B cell (primary cell): ENCODE measurements at regions not wholly inside any gene's neighbourhood (a gene's known extent, or its start where the extent isn't known, plus 50 kb on each side); places are given as distances from the start of the nearest gene placed in this dataset.

Experiments
- ATAC-seq: fragments of 200-7000 bp; cut with Tn5 transposase; one replicate; pipeline ENCODE4 v1.10.0; 2021; ENCODE audit warnings: low read depth, mild to moderate bottlenecking, moderate number of reproducible peaks, moderate library complexity
- CTCF ChIA-PET: fragments of 350-600 bp; sonication (Branson Sonifier 250); formaldehyde crosslinking; loops from one replicate; lab custom pipeline; 2021; ENCODE audit warnings: antibody characterized with exemption, inconsistent platforms; lab: Charles Lee
- POLR2A ChIA-PET: fragments of 350-600 bp; sonication (Branson Sonifier 250); formaldehyde crosslinking; loops from one replicate; lab custom pipeline; 2021; ENCODE audit warnings: antibody characterized with exemption; lab: Charles Lee
- DNase-seq: peaks from one replicate; pipeline ENCODE4 v3.0.0; 2013
- H2AFZ ChIP-seq: 2 replicates; pipeline ENCODE4 v1.6.1; 2012; ENCODE audit warnings: mild to moderate bottlenecking, low read depth, low read length; ENCODE audit not compliant: insufficient read depth, poor library complexity, severe bottlenecking
- H3K27ac ChIP-seq, 2 donors: 1 replicate in 1 of 2; 2 replicates in 1 of 2; pipeline ENCODE4 v1.5.1; 2012 to 2013; ENCODE audit warnings: low read length in 2 of 2, mild to moderate bottlenecking in 2 of 2, moderate library complexity in 1 of 2
- H3K27me3 ChIP-seq, 4 experiments: fragments of 200-600 bp in 1 of 4; sonication (generic) in 1 of 4; replicated peaks in 1 of 4; 1 replicate in 2 of 4; 2 replicates in 2 of 4; pipeline versions ENCODE4 v1.6.1 to v1.7.0; 2013 to 2016; ENCODE audit warnings: low read length in 3 of 4, mild to moderate bottlenecking in 2 of 4, mixed read lengths in 1 of 4, moderate library complexity in 1 of 4; ENCODE audit not compliant: insufficient read depth in 4 of 4, control insufficient read depth in 3 of 4; ENCODE audit errors: control extremely low read depth in 1 of 4
- H3K36me3 ChIP-seq, 2 experiments: replicated peaks in 1 of 2; 1 replicate in 1 of 2; 2 replicates in 1 of 2; pipeline versions ENCODE4 v1.6.1 to v1.7.1; 2013; ENCODE audit warnings: low read length in 1 of 2; ENCODE audit not compliant: insufficient read depth in 2 of 2, control insufficient read depth in 1 of 2; ENCODE audit errors: control extremely low read depth in 1 of 2, extremely low read depth in 1 of 2
- H3K4me1 ChIP-seq, 2 donors: fragments of 200-600 bp in 1 of 2; sonication (generic) in 1 of 2; 1 replicate in 1 of 2; 2 replicates in 1 of 2; pipeline versions ENCODE4 v1.5.1 to v1.6.1; 2013 to 2017; ENCODE audit warnings: low read length in 2 of 2; ENCODE audit not compliant: control insufficient read depth in 2 of 2, insufficient read depth in 2 of 2
- H3K4me2 ChIP-seq: replicated peaks from 2 replicates; pipeline ENCODE3; 2012; ENCODE audit warnings: mild to moderate bottlenecking, low read depth, low read length; ENCODE audit not compliant: poor library complexity, severe bottlenecking
- H3K4me3 ChIP-seq, 5 experiments: fragments of 200-600 bp in 1 of 5; sonication (generic) in 1 of 5; 1 replicate in 3 of 5; 2 replicates in 2 of 5; pipeline versions ENCODE4 v1.5.1 to v1.7.0; 2011 to 2016; ENCODE audit warnings: low read length in 4 of 5, mild to moderate bottlenecking in 4 of 5, low read depth in 2 of 5, control low read depth in 1 of 5, moderate library complexity in 1 of 5; ENCODE audit not compliant: insufficient read depth in 1 of 5; ENCODE audit errors: control extremely low read depth in 1 of 5, extremely low read depth in 1 of 5
- H3K79me2 ChIP-seq: fragments of 200-600 bp; sonication (generic); one replicate; pipeline ENCODE4 v1.6.0; 2016; ENCODE audit warnings: low read length; ENCODE audit not compliant: control insufficient read depth, insufficient read depth
- H3K9ac ChIP-seq: fragments of 200-600 bp; sonication (generic); 2 replicates; pipeline ENCODE4 v1.6.1; 2017; ENCODE audit warnings: mild to moderate bottlenecking, low read length, moderate library complexity
- H3K9me3 ChIP-seq, 3 donors: one replicate each; pipeline versions ENCODE4 v1.6.1 to v1.7.1; 2013; ENCODE audit warnings: low read length in 2 of 3; ENCODE audit not compliant: control insufficient read depth in 2 of 3, insufficient read depth in 1 of 3; ENCODE audit errors: control extremely low read depth in 1 of 3
- H4K20me1 ChIP-seq: 2 replicates; pipeline ENCODE4 v1.6.0; 2012; ENCODE audit warnings: mild to moderate bottlenecking, low read length; ENCODE audit not compliant: insufficient read depth, control insufficient read depth, poor library complexity, severe bottlenecking
- H3K27ac Mint-ChIP-seq: one replicate; pipeline ENCODE4 v1.8.0; 2021; ENCODE audit warnings: mixed read lengths
- H3K27me3 Mint-ChIP-seq: one replicate; pipeline ENCODE4 v1.8.0; 2021; ENCODE audit warnings: mixed read lengths
- H3K4me1 Mint-ChIP-seq: one replicate; pipeline ENCODE4 v1.8.0; 2021; ENCODE audit warnings: mixed read lengths
- H3K4me3 Mint-ChIP-seq: one replicate; pipeline ENCODE4 v1.8.0; 2021; ENCODE audit warnings: mixed read lengths
- H3K9me3 Mint-ChIP-seq: one replicate; pipeline ENCODE4 v1.8.0; 2022; ENCODE audit warnings: mixed read lengths; ENCODE audit not compliant: insufficient read depth
- CTCF ChIP-seq: fragments of 200-600 bp; IDR thresholded peaks from one replicate; pipeline ENCODE4 v1.8.0; 2022; ENCODE audit warnings: antibody characterized with exemption, mild to moderate bottlenecking
- EZH2 ChIP-seq: IDR thresholded peaks from 2 replicates; pipeline ENCODE4 v1.6.1; 2012; ENCODE audit warnings: borderline replicate concordance, low read depth, mild to moderate bottlenecking, moderate library complexity, low read length; ENCODE audit not compliant: insufficient read depth, poor library complexity, severe bottlenecking
- WGBS: methylation state at CpG from one replicate; pipeline ENCODE4 v1.1.5; 2013; ENCODE audit warnings: missing lambda C conversion rate; ENCODE audit not compliant: insufficient coverage; 5-methylcytosine and 5-hydroxymethylcytosine counted together
- intact Hi-C: fragments of 100-400 bp; cut with micrococcal nuclease; formaldehyde crosslinking; loops from one replicate; pipeline ENCODE4 v1.10.0; 2022

GRCh38 chr2:38202713-38203445 is 126.9 kb upstream of the CYP1B1 start:
- ATAC-seq = no peak
- Histone ChIP-seq H3K9me3 (no peaks in the 10 kb centered on the region), H3K4me1 (no peaks in the 10 kb centered on the region), H3K9ac (no peak overlapping the region), H3K27ac (no peak overlapping the region), H3K27me3 (peaks cover 0 to 9% (median 8%) of the 10 kb centered on the region in 4 experiments), H3K36me3 (no peaks in the 10 kb centered on the region), H2AFZ (no peak overlapping the region), H3K79me2 (no peaks in the 10 kb centered on the region), H3K4me3 (no peak overlapping the region), H3K4me2 (no peak overlapping the region), H4K20me1 (no peaks in the 10 kb centered on the region)
- no peak for DNase-seq
- Mint-ChIP-seq H3K27me3 (peaks cover 60% of the 10 kb centered on the region), H3K4me3 (no peak overlapping the region), H3K9me3 (peaks cover 2% of the 10 kb centered on the region), H3K27ac (no peak overlapping the region), H3K4me1 (no peaks in the 10 kb centered on the region)
- WGBS = 80% methylated on average over 13 of the region's 14 CpGs
- POLR2A ChIA-PET = no interaction called here
- intact Hi-C loops = no loop called here
- CTCF ChIA-PET = no interaction called here
- TF ChIP-seq CTCF = no peak
- TF ChIP-seq EZH2 = no peak

GRCh38 chr2:38201784-38202183 is 125.8 kb upstream of the CYP1B1 start:
- Mint-ChIP-seq H3K4me3 (no peak overlapping the region), H3K27ac (no peak overlapping the region), H3K4me1 (no peaks in the 10 kb centered on the region), H3K9me3 (peaks cover 2% of the 10 kb centered on the region), H3K27me3 (peaks cover 53% of the 10 kb centered on the region)
- Histone ChIP-seq H3K36me3 (no peaks in the 10 kb centered on the region), H3K27ac (no peak overlapping the region), H4K20me1 (no peaks in the 10 kb centered on the region), H3K27me3 (peaks cover 0 to 9% (median 6%) of the 10 kb centered on the region in 4 experiments), H3K79me2 (no peaks in the 10 kb centered on the region), H3K4me2 (no peak overlapping the region), H3K4me3 (no peak overlapping the region), H3K4me1 (no peaks in the 10 kb centered on the region), H3K9ac (no peak overlapping the region), H2AFZ (no peak overlapping the region), H3K9me3 (no peaks in the 10 kb centered on the region)
- intact Hi-C loops = no loop called here
- ChIA-PET CTCF (no interaction called here), POLR2A (no interaction called here)
- DNase-seq (no peak), ATAC-seq (no peak)
- no peak for TF ChIP-seq EZH2
- no peak for TF ChIP-seq CTCF
